GM12878 (cell line): ENCODE measurements at regions not wholly inside any gene's neighbourhood (a gene's known extent, or its start where the extent isn't known, plus 50 kb on each side); places are given as distances from the start of the nearest gene placed in this dataset.

ENCODE experiments used
- CTCF ChIP-seq, 3 experiments: IDR thresholded peaks in 2 of 3; conservative IDR thresholded peaks in 1 of 3; 2 replicates each; pipeline ENCODE4 v1.5.1; 2011; ENCODE audit warnings: low read depth in 3 of 3, low read length in 3 of 3, mild to moderate bottlenecking in 3 of 3, control low read depth in 2 of 3, moderate library complexity in 2 of 3, inconsistent platforms in 1 of 3, mixed read lengths in 1 of 3; ENCODE audit not compliant: control insufficient read depth in 2 of 3, insufficient read depth in 1 of 3; ENCODE audit errors: extremely low read depth in 1 of 3
- EP300 ChIP-seq, 2 experiments: fragments of 150-350 bp in 1 of 2; IDR thresholded peaks; 2 replicates each; pipeline ENCODE4 v1.6.1; 2011 to 2012; ENCODE audit warnings: low read depth in 2 of 2, low read length in 2 of 2, borderline replicate concordance in 1 of 2, improper control_type of control experiment in 1 of 2, inconsistent platforms in 1 of 2; ENCODE audit not compliant: control insufficient read depth in 1 of 2
- IRF4 ChIP-seq: IDR thresholded peaks from 2 replicates; pipeline ENCODE4 v1.6.1; 2011; ENCODE audit warnings: low read depth, low read length
- MXI1 ChIP-seq: fragments of 150-350 bp; IDR thresholded peaks from 2 replicates; pipeline ENCODE4 v1.6.1; 2011; ENCODE audit warnings: low read depth, mild to moderate bottlenecking, inconsistent platforms, low read length, improper control_type of control experiment
- MYB ChIP-seq: fragments of 150-350 bp; IDR thresholded peaks from 2 replicates; pipeline ENCODE4 v1.6.1; 2014; ENCODE audit warnings: mild to moderate bottlenecking, low read depth, low read length, borderline replicate concordance
- NR2F1 ChIP-seq: fragments of 450-650 bp; conservative IDR thresholded peaks from 2 replicates; pipeline ENCODE4 v1.6.1; 2017; ENCODE audit warnings: mild to moderate bottlenecking
- POU2F2 ChIP-seq: IDR thresholded peaks from 3 replicates; pipeline ENCODE4 v1.6.1; 2011; ENCODE audit warnings: low read depth, mild to moderate bottlenecking, low read length, borderline replicate concordance
- RAD21 ChIP-seq: IDR thresholded peaks from 2 replicates; pipeline ENCODE4 v1.6.1; 2011; ENCODE audit warnings: mild to moderate bottlenecking, low read depth, low read length, moderate library complexity; ENCODE audit not compliant: insufficient read depth
- USF2 ChIP-seq: IDR thresholded peaks from 2 replicates; pipeline ENCODE4 v1.6.1; 2011; ENCODE audit warnings: low read depth, low read length, improper control_type of control experiment, borderline replicate concordance
- WRNIP1 ChIP-seq: IDR thresholded peaks from 2 replicates; pipeline ENCODE4 v1.6.1; 2011; ENCODE audit warnings: low read depth, low read length, improper control_type of control experiment, borderline replicate concordance
- ZNF384 ChIP-seq: IDR thresholded peaks from 2 replicates; pipeline ENCODE4 v1.6.1; 2012; ENCODE audit warnings: low read depth, mild to moderate bottlenecking, low read length, improper control_type of control experiment, borderline replicate concordance
- ZNF592 ChIP-seq: fragments of 450-650 bp; IDR thresholded peaks from 2 replicates; pipeline ENCODE4 v1.6.1; 2017; ENCODE audit warnings: mild to moderate bottlenecking, moderate library complexity

GRCh38 chr14:28294834-28295440, 471.6 kb upstream of the FOXG1 start (continued):
- TF ChIP-seq RAD21 (no peak), ZNF384 (no peak), CTCF (IDR thresholded peaks at IDR 0.05 in 2 of 3, conservative IDR thresholded peaks at IDR 0.05 in 1 of 3; ENCODE audit: control insufficient read depth in 2 of 3, extremely low read depth in 1 of 3, insufficient read depth in 1 of 3, low read depth in 3 of 3, low read length in 3 of 3) (no peak), WRNIP1 (no peak), MXI1 (no peak), POU2F2 (no peak), NR2F1 (no peak), ZNF592 (no peak), EP300 (IDR thresholded peaks at IDR 0.05; ENCODE audit: borderline replicate concordance in 1 of 2, control insufficient read depth in 1 of 2, low read depth in 2 of 2, low read length in 2 of 2) (no peak), MYB (no peak), IRF4 (no peak), USF2 (no peak)
- TF ChIP-seq, all 136 proteins: peak for 0
